Tibial artery (tissue), 4 donors: ENCODE measurements at regions not wholly inside any gene's neighbourhood (a gene's known extent, or its start where the extent isn't known, plus 50 kb on each side); places are given as distances from the start of the nearest gene placed in this dataset.
A peak's percentile ranks its signal among the peaks of the same experiment; 100 is the strongest.
"Not testable (repeated sequence)": the region's sequence is repeated elsewhere in the genome, so short reads cannot be mapped to it uniquely, and the experiment has no call there.

Experiments used
- DNase-seq, 2 donors: peaks; one replicate each; pipeline ENCODE4 v3.0.0-alpha.2; 2019
- H3K27ac ChIP-seq, 2 donors: fragments of 200-600 bp; sonication (generic) in 1 of 2; 1 replicate in 1 of 2; 2 replicates in 1 of 2; pipeline ENCODE4 v1.5.1; 2018 to 2019; ENCODE audit warnings: mild to moderate bottlenecking in 1 of 2
- H3K27me3 ChIP-seq, 2 donors: fragments of 200-600 bp; sonication (generic) in 1 of 2; one replicate each; pipeline versions ENCODE4 v1.5.1 to v1.6.0; 2016 to 2019
- H3K36me3 ChIP-seq, 3 donors: fragments of 200-600 bp; sonication (generic) in 2 of 3; one replicate each; pipeline ENCODE4 v1.5.1; 2016 to 2019; ENCODE audit warnings: mild to moderate bottlenecking in 2 of 3
- H3K4me1 ChIP-seq, 4 donors: fragments of 200-600 bp; sonication (generic) in 2 of 4; 1 replicate in 3 of 4; 2 replicates in 1 of 4; pipeline ENCODE4 v1.5.1; 2016 to 2019
- H3K4me3 ChIP-seq, 2 donors: fragments of 200-600 bp; sonication (generic) in 1 of 2; 1 replicate in 1 of 2; 2 replicates in 1 of 2; pipeline ENCODE4 v1.5.1; 2018 to 2019; ENCODE audit warnings: mild to moderate bottlenecking in 2 of 2
- H3K9me3 ChIP-seq, 3 donors: fragments of 200-600 bp; sonication (generic) in 1 of 3; one replicate each; pipeline ENCODE4 v1.5.1; 2016 to 2019
- CTCF ChIP-seq, 2 experiments: fragments of 200-600 bp in 1 of 2; fragments of 450-650 bp in 1 of 2; IDR thresholded peaks; one replicate each; pipeline ENCODE4 v1.5.1; 2017 to 2019; ENCODE audit warnings: antibody characterized with exemption in 2 of 2, mild to moderate bottlenecking in 1 of 2, moderate library complexity in 1 of 2
- intact Hi-C: fragments of 100-400 bp; cut with DNase I; formaldehyde crosslinking; loops from one replicate; pipeline ENCODE4 v1.15.0; 2023; ENCODE audit warnings: low total_unique reads

GRCh38 chr1:192880231-192880630 lies 71.4 kb downstream of the RGS2 start:
- intact Hi-C loops = no loop called here
- no peak for TF ChIP-seq CTCF (IDR thresholded peaks at IDR 0.05)
- Histone ChIP-seq H3K4me1 (peaks cover 0 to 36% (median 7%) of the 10 kb centered on the region in 4 donors), H3K27ac (peak overlapping the region in 1 of 2 donors; percentile 39), H3K36me3 (no peaks in the 10 kb centered on the region), H3K9me3 (no peaks in the 10 kb centered on the region), H3K27me3 (no peaks in the 10 kb centered on the region), H3K4me3 (no peak overlapping the region)
- DNase-seq = no peak

- no peak for TF ChIP-seq CTCF (IDR thresholded peaks at IDR 0.05)
- Histone ChIP-seq H3K27ac (no peak overlapping the region), H3K36me3 (no peaks in the 10 kb centered on the region), H3K4me1 (peaks cover 0 to 15% (median 0%) of the 10 kb centered on the region in 4 donors), H3K9me3 (no peaks in the 10 kb centered on the region), H3K4me3 (no peak overlapping the region), H3K27me3 (no peaks in the 10 kb centered on the region)
- no peak for DNase-seq
- intact Hi-C loops = no loop called here
Observed at GRCh38 chr1:192884241-192884640, 75.4 kb downstream of the RGS2 start.

GRCh38 chr1:192885387-192885786 lies 76.5 kb downstream of the RGS2 start:
- intact Hi-C loops, H3K27me3 ChIP-seq, H3K27ac ChIP-seq, H3K36me3 ChIP-seq, H3K4me3 ChIP-seq, H3K9me3 ChIP-seq, H3K4me1 ChIP-seq, DNase-seq: not testable (repeated sequence)

- Histone ChIP-seq H3K27me3 (no peaks in the 10 kb centered on the region), H3K4me1 (no peaks in the 10 kb centered on the region), H3K27ac (no peak overlapping the region), H3K9me3 (no peaks in the 10 kb centered on the region), H3K36me3 (no peaks in the 10 kb centered on the region), H3K4me3 (no peak overlapping the region)
- intact Hi-C loops = no loop called here
- TF ChIP-seq CTCF (IDR thresholded peaks at IDR 0.05) = no peak
- DNase-seq = no peak
Observed at GRCh38 chr1:192887426-192887825, 78.6 kb downstream of the RGS2 start.

GRCh38 chr1:192888574-192888973 lies 79.7 kb downstream of the RGS2 start:
- H3K9me3 ChIP-seq = no peaks in the 10 kb centered on the region
- H3K27me3 ChIP-seq = no peaks in the 10 kb centered on the region
- no peaks in the 10 kb centered on the region for H3K36me3 ChIP-seq
- no peak overlapping the region for H3K4me3 ChIP-seq
- H3K4me1 ChIP-seq = peaks cover 0 to 6% (median 0%) of the 10 kb centered on the region in 4 donors
- intact Hi-C loops = no loop called here
- no peak overlapping the region for H3K27ac ChIP-seq
- no peak for DNase-seq
- no peak for TF ChIP-seq CTCF (IDR thresholded peaks at IDR 0.05)

GRCh38 chr1:192889082-192889481 lies 80.2 kb downstream of the RGS2 start:
- intact Hi-C loops = no loop called here

More at GRCh38 chr1:192889082-192889481, 80.2 kb downstream of the RGS2 start:
- Histone ChIP-seq H3K4me3 (no peak overlapping the region), H3K27me3 (no peaks in the 10 kb centered on the region), H3K9me3 (no peaks in the 10 kb centered on the region), H3K36me3 (no peaks in the 10 kb centered on the region), H3K27ac (no peak overlapping the region), H3K4me1 (peaks cover 0 to 6% (median 0%) of the 10 kb centered on the region in 4 donors)
- no peak for TF ChIP-seq CTCF (IDR thresholded peaks at IDR 0.05)
- no peak for DNase-seq
